ENCODE measurements at regions not wholly inside any gene's neighbourhood (a gene's known extent, or its start where the extent isn't known, plus 50 kb on each side); places are given as distances from the start of the nearest gene placed in this dataset.

DNA sequence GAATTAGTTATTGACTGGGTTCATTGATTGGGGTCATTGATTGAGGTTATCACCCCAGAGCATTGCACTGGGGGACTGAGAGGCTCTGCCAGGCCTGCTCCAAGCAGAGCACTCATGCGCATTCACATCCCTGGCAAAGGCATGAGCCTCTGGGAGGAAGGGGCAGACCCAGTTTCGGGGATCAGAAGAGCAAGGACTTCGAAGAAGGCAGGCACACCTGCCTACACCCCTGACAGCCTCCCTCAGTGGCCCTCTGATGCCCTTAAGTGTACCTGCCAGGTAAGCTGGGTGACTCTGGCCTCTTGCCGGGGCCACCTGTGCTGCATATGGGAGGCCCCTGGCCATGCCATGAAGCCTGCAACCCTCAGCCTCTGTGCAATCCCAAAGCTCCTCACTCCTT lies 181.1 kb downstream of the PTPN20 start:
- Histone ChIP-seq H3K9me3 (ENCODE audit: low read length) (no peaks in the 10 kb centered on the region), H3K9ac (ENCODE audit: low read length) (no peak overlapping the region), H3K27ac (ENCODE audit: low read length) (no peak overlapping the region), H3K4me1 (ENCODE audit: insufficient read depth, low read length) (no peaks in the 10 kb centered on the region), H3K36me3 (ENCODE audit: low read depth, low read length) (no peaks in the 10 kb centered on the region), H2AFZ (ENCODE audit: low read length) (no peak overlapping the region), H3K4me2 (ENCODE audit: low read length) (no peak overlapping the region), H3K79me2 (ENCODE audit: low read length) (no peaks in the 10 kb centered on the region), H3K9me2 (replicated peaks; ENCODE audit: low read length) (no peaks in the 10 kb centered on the region), H3F3A (ENCODE audit: low read length, unreplicated experiment) (no peaks in the 10 kb centered on the region), H4K20me1 (ENCODE audit: low read length) (no peaks in the 10 kb centered on the region), H3K27me3 (ENCODE audit: low read length) (peaks cover 5% of the 10 kb centered on the region), H3K4me3 (ENCODE audit: low read length) (no peak overlapping the region)
- POLR2A ChIA-PET (ENCODE audit: unreplicated experiment) = no interaction called here
- DNase-seq (no peak), ATAC-seq (no peak)
- no TSS peak for BruUV-seq (replicated peaks)
- intact Hi-C loops (cut with micrococcal nuclease) = no loop called here
- TF ChIP-seq CTCF (conservative IDR thresholded peaks at IDR 0.05; ENCODE audit: low read depth, low read length) = no peak
- TF ChIP-seq EZH2phosphoT487 (IDR thresholded peaks at IDR 0.05; ENCODE audit: borderline replicate concordance, low read length) = no peak
- no peak for TF ChIP-seq EZH2 (IDR thresholded peaks at IDR 0.05; ENCODE audit: low read length, unreplicated experiment)
- CTCF ChIA-PET = no interaction called here

DNA sequence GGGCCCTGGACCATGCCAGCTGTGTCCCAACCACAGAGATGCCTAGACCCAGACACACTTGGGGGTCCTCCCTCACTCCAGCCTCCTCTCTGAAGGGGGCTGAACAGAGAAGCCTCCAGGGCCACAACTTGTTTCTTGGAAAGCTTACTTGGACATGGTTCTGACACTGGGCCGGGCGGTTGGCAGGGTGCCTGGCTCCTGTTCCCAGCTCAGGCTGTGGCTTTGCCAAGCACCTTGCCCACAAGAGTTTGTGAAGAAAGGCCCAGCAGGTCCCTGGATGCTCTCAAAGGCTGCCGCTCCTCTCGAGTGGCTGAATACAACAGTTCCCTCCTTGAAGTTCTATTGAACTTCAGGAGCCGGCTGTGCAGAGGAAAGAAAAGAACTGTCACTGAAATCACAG lies 181.6 kb downstream of the PTPN20 start:
- no peak overlapping the region for H3K4me2 ChIP-seq (ENCODE audit: low read length)
- DNase-seq (no peak), ATAC-seq (no peak)
- H3K9me3 ChIP-seq (ENCODE audit: low read length) = no peaks in the 10 kb centered on the region
- no peaks in the 10 kb centered on the region for H4K20me1 ChIP-seq (ENCODE audit: low read length)
- H2AFZ ChIP-seq (ENCODE audit: low read length) = no peak overlapping the region
- no peak overlapping the region for H3K4me3 ChIP-seq (ENCODE audit: low read length)
- H3K4me1 ChIP-seq (ENCODE audit: insufficient read depth, low read length) = no peaks in the 10 kb centered on the region
- peaks cover 9% of the 10 kb centered on the region for H3K27me3 ChIP-seq (ENCODE audit: low read length)
- no peak for TF ChIP-seq EZH2 (IDR thresholded peaks at IDR 0.05; ENCODE audit: low read length, unreplicated experiment)
- no peak for TF ChIP-seq EZH2phosphoT487 (IDR thresholded peaks at IDR 0.05; ENCODE audit: borderline replicate concordance, low read length)
- no peak for TF ChIP-seq CTCF (conservative IDR thresholded peaks at IDR 0.05; ENCODE audit: low read depth, low read length)
- intact Hi-C loops (cut with micrococcal nuclease) = no loop called here
- no peaks in the 10 kb centered on the region for H3F3A ChIP-seq (ENCODE audit: low read length, unreplicated experiment)
- H3K9ac ChIP-seq (ENCODE audit: low read length) = no peak overlapping the region
- no peaks in the 10 kb centered on the region for H3K9me2 ChIP-seq (replicated peaks; ENCODE audit: low read length)
- CTCF ChIA-PET = no interaction called here
- BruUV-seq (replicated peaks) = no TSS peak
- POLR2A ChIA-PET (ENCODE audit: unreplicated experiment) = no interaction called here
- no peaks in the 10 kb centered on the region for H3K79me2 ChIP-seq (ENCODE audit: low read length)
- no peak overlapping the region for H3K27ac ChIP-seq (ENCODE audit: low read length)
- no peaks in the 10 kb centered on the region for H3K36me3 ChIP-seq (ENCODE audit: low read depth, low read length)

DNA sequence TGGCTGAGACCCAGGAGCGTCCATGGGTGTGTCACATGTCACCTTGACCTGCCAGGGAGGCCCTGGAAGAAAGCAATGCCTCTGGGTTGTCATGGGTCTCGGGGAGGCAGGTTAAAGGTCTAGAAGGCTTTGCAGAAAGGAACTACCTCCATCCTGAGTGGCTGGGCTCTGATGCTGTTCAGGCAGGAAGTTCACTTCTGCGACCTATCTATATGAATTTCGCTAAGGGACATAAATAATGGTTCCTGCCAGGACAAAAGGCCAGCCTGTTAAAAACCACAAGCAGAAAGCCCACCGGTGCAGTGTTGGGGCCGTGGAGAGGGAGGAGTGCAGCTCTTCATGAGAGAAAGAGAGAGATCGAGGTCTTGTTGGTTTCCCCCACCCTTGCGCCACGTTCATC lies 182.9 kb downstream of the PTPN20 start:
- CTCF ChIA-PET = no interaction called here
- BruUV-seq (replicated peaks) = no TSS peak
- no peaks in the 10 kb centered on the region for H3K9me2 ChIP-seq (replicated peaks; ENCODE audit: low read length)

More for the DNA sequence above, 182.9 kb downstream of the PTPN20 start:
- Histone ChIP-seq H3K9ac (ENCODE audit: low read length) (no peak overlapping the region), H3K4me1 (ENCODE audit: insufficient read depth, low read length) (no peaks in the 10 kb centered on the region), H4K20me1 (ENCODE audit: low read length) (no peaks in the 10 kb centered on the region), H3K27me3 (ENCODE audit: low read length) (peaks cover 9% of the 10 kb centered on the region; the same call in 1 of the 2 replicates), H3F3A (ENCODE audit: low read length, unreplicated experiment) (no peaks in the 10 kb centered on the region), H2AFZ (ENCODE audit: low read length) (no peak overlapping the region), H3K4me2 (ENCODE audit: low read length) (no peak overlapping the region), H3K79me2 (ENCODE audit: low read length) (no peaks in the 10 kb centered on the region), H3K27ac (ENCODE audit: low read length) (no peak overlapping the region), H3K36me3 (ENCODE audit: low read depth, low read length) (no peaks in the 10 kb centered on the region), H3K4me3 (ENCODE audit: low read length) (no peak overlapping the region), H3K9me3 (ENCODE audit: low read length) (no peaks in the 10 kb centered on the region)
- DNase-seq = no peak
- intact Hi-C loops (cut with micrococcal nuclease) = no loop called here
- no peak for ATAC-seq
- no peak for TF ChIP-seq CTCF (conservative IDR thresholded peaks at IDR 0.05; ENCODE audit: low read depth, low read length)
- TF ChIP-seq EZH2 (IDR thresholded peaks at IDR 0.05; ENCODE audit: low read length, unreplicated experiment) = no peak
- no peak for TF ChIP-seq EZH2phosphoT487 (IDR thresholded peaks at IDR 0.05; ENCODE audit: borderline replicate concordance, low read length)
- POLR2A ChIA-PET (ENCODE audit: unreplicated experiment) = no interaction called here
